GM13977 (cell line): ENCODE measurements at regions not wholly inside any gene's neighbourhood (a gene's known extent, or its start where the extent isn't known, plus 50 kb on each side); places are given as distances from the start of the nearest gene placed in this dataset.
A peak's percentile ranks its signal among the peaks of the same experiment; 100 is the strongest.

Experiments
- DNase-seq: peaks from one replicate; pipeline ENCODE4 v3.0.0; 2012; ENCODE audit warnings: low spot score
- in situ Hi-C: fragments of 300-500 bp; cut with MboI; formaldehyde crosslinking; loops from one replicate; pipeline ENCODE4 v1.12.0; 2022; ENCODE audit warnings: low sequenced_read_pairs, low pct_unique_long_range_greater_than_20kb, mixed read lengths, inconsistent platforms; ENCODE audit not compliant: unreplicated experiment
- TF ChIP-seq, protein P1 (sequence below): IDR thresholded peaks from 2 replicates; pipeline ENCODE4 v1.5.1; 2012; ENCODE audit warnings: mild to moderate bottlenecking, control low read depth; ENCODE audit not compliant: insufficient read depth; ENCODE audit errors: extremely low read depth, missing control alignments

DNA sequence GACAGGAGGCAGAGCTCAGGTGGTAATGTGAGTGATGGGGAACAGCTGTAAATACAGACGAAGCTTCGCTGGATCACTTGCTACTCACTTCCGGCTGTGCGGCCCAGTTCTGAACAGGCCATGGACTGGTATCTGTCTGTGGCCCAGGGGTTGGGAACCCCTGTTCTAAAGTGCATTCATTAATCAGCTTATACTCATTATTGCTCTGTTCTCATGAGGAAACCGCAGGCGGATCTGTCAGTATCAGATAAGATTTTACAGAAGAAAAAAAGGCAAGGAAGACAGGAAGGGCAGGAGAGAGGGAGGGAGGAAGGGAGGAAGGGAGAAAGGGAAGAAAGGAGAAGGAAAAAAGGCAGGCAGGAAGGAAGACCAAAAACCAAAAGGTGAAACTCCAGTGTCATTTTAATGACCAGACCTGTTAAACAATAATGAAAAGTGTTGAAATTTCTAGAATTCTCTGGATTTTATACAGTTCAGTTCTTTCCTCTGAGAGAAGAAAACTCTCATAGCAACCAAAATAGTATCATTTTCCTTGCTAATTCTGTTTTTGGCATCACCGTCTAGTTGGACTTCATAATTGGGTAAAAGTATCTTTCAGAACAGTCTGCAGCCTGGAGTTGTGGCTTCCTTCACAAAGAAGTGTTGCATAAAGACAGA is 128.0 kb upstream of the PROK2 start:
- in situ Hi-C loops, result no loop called here
- TF ChIP-seq, protein P1, sequence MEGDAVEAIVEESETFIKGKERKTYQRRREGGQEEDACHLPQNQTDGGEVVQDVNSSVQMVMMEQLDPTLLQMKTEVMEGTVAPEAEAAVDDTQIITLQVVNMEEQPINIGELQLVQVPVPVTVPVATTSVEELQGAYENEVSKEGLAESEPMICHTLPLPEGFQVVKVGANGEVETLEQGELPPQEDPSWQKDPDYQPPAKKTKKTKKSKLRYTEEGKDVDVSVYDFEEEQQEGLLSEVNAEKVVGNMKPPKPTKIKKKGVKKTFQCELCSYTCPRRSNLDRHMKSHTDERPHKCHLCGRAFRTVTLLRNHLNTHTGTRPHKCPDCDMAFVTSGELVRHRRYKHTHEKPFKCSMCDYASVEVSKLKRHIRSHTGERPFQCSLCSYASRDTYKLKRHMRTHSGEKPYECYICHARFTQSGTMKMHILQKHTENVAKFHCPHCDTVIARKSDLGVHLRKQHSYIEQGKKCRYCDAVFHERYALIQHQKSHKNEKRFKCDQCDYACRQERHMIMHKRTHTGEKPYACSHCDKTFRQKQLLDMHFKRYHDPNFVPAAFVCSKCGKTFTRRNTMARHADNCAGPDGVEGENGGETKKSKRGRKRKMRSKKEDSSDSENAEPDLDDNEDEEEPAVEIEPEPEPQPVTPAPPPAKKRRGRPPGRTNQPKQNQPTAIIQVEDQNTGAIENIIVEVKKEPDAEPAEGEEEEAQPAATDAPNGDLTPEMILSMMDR, result no peak
- DNase-seq, result no peak

- TF ChIP-seq, protein P1, result no peak
- in situ Hi-C loops, result no loop called here
- no peak for DNase-seq
Observed at GRCh38 chr3:71910108-71910507, 125.2 kb upstream of the PROK2 start.

DNA sequence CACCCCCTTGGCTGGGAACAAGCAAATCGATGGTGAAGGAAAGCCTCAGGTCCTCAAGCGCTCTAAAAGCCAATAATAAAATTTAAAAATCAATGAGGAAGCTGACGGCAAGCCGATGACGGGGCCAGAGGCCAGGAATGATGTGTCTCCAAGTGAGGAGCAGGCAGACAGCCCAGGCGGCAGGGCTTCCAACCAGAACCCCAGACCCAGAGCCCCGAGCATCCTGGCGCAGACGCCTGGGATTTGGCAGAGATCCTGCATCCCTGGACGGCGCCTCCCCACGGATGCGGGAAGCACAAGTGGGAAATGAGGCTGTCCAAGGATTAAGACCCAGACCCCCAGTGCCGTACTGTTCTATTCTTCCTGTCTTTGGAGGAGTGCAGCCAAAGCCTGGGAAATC is 123.0 kb upstream of the PROK2 start:
- no peak for DNase-seq
- in situ Hi-C loops, result no loop called here
- TF ChIP-seq, protein P1, result no peak

DNA sequence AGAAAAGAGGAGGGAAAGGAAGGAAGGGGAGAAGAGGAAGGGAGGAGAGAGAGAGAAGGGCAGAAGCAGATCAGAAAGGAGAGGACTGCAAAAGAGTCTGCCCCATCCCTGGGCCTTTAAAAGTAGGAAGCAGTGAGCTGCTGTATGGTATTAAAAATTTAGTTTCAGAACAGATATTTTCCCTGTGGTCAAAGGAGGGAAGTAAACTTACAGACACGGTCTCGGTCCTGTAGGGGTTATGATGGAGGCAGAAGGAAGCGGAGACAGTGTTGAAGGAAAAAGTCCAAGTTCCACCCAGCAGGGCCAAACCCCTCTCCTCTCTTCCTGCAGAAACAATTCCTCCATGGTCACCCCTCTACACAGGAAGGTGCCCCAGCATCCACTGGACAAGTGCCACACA is 122.0 kb upstream of the PROK2 start:
- in situ Hi-C loops, result no loop called here
- DNase-seq, result no peak
- TF ChIP-seq, protein P1, result no peak

GRCh38 chr3:71905426-71905825 is 120.5 kb upstream of the PROK2 start:
- TF ChIP-seq, protein P1, result no peak
- in situ Hi-C loops, result no loop called here
- DNase-seq, result peak; percentile 54

- TF ChIP-seq, protein P1, result no peak
- in situ Hi-C loops, result no loop called here
- no peak for DNase-seq
Observed at GRCh38 chr3:71903936-71904335, 119.0 kb upstream of the PROK2 start.
